SK-N-SH treated with all-trans-retinoic acid at 6 μM for 48 hours (cell line): ENCODE measurements at regions not wholly inside any gene's neighbourhood (a gene's known extent, or its start where the extent isn't known, plus 50 kb on each side); places are given as distances from the start of the nearest gene placed in this dataset.

ENCODE experiments used
- BACH2 ChIP-seq: fragments of 250-450 bp; sonication (Bioruptor Pico); IDR thresholded peaks from 2 replicates; pipeline ENCODE4 v1.9.0; 2021; ENCODE audit warnings: mild to moderate bottlenecking, borderline replicate concordance
- PPARA ChIP-seq: fragments of 250-450 bp; sonication (Bioruptor Pico); IDR thresholded peaks from 2 replicates; pipeline ENCODE4 v1.5.0; 2020; ENCODE audit warnings: mild to moderate bottlenecking, borderline replicate concordance

DNA sequence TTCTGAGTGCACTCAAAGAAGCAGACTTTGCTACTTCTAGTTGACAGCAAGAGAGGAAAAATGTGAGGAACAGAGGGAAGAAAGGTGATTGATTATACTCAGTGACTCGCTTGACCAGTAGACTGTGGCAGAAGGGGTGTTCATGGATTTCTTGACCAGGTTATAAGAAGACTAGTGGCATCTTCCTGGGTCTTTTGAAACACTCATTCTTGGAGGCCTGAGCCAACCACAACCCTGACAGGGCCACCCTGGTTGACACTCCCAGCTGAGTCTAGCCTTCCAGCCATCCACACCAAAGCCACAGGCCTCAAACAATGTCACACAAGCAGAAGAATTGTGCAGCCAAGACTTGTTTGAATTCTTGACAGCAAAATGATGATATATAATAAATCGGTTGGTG, 366.3 kb downstream of the SS18 start:
- TF ChIP-seq PPARA (CRISPR knock-in tag) (no peak), BACH2 (CRISPR knock-in tag) (no peak)
